ENCODE measurements at regions not wholly inside any gene's neighbourhood (a gene's known extent, or its start where the extent isn't known, plus 50 kb on each side); places are given as distances from the start of the nearest gene placed in this dataset.
"Not testable (repeated sequence)": the region's sequence is repeated elsewhere in the genome, so short reads cannot be mapped to it uniquely, and the experiment has no call there.

DNA sequence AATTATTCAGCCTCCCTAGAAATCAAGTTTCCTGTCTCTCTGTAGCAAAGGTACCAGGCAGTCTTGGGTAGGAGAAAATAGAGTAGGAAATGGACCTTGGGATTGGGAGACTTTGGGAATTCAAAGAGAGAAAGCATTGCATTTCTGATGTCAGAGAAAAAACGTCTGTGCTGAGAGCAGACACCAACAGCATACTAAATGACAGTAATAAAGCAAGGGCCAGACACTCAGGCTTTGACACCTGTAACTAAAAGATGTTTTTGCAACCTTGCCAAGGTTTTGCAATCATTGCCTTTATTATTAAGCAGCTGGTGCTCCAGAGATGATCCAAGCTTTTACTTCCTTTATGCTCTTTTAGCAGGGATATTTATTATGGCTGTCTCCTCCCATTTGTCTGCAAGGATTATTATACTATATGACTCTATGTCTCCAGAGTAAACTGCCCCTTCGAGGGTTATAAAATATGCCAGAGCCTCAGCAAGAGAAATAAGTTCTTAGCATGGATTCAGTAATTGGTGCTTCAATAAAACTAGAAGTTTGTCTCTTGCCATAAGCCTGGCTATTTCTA lies 85.2 kb upstream of the GRAMD1B start:
- DNase-seq: no peak

DNA sequence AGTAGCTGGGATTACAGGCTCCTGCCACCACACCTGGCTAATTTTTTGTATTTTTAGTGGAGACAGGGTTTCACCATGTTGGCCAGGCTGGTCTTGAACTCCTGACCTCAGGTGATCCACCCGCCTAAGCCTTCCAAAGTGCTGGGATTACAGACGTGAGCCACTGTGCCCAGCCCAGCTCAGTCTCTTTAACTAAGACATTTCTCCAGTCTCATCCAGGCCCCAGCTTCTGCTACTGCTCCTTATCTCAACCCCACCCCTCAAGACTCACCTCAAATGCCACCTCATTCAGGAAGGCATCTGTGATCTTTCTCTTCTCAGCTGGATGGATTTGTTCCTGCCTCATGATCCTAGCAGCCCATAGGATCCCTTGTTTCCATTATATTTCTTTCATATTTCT lies 85.9 kb upstream of the GRAMD1B start:
- not testable (repeated sequence) for DNase-seq

DNA sequence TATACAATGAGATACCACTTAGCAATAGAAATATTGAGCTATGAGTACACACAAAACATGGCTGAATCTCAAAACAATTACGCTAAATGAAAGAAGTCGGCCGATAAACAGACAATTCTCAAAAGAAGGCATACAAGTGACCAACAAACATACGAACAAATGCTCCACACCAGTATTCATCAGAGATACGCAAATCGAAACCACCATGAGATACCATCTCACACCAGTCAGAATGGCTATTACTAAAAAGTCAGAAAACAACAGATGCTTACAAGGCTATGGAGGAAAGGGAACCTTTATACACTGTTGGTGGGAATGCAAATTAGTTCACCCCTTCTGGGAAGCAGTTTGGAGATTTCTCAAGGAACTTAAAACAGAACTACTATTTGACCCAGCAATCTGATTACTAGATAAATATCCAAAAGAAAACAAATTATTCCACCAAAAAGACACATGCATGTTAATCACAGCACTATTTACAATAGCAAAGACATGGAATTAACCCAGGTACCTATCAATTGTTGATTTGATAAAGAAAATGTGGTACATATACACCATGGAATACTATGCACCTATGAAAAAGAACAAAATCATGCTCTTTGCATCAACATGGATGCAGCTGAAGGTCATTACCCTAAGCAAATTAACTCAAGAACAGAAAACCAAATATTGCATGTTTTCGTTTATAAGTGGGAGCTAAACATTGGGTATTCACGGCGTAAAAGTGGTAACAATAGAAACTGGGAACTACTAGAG lies 90.9 kb upstream of the GRAMD1B start:
- DNase-seq: no peak

DNA sequence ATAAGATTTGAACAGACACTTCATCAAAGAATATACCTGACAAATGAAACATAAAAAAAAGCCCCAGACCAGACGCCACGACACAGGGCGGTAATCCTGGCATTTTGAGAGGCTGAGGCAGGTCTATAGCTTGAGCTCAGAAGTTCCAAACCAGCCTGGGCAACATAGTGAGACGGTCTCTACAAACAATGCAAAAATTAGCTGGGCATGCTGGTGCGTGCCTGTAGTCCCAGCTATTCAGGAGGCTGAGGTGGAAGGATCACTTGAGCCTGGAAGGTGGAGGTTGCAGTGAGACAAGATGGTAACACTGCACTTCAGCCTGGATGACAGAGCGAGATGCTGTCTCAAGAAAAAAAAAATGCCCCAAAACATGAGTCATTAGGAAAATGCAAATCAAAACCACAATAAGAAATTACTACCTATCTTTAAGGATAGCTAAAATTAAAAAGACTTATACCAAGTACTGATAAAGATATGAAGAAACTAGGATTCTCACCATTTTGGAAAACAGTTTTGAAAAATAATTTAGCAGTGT lies 91.7 kb upstream of the GRAMD1B start:
- DNase-seq: no peak

DNA sequence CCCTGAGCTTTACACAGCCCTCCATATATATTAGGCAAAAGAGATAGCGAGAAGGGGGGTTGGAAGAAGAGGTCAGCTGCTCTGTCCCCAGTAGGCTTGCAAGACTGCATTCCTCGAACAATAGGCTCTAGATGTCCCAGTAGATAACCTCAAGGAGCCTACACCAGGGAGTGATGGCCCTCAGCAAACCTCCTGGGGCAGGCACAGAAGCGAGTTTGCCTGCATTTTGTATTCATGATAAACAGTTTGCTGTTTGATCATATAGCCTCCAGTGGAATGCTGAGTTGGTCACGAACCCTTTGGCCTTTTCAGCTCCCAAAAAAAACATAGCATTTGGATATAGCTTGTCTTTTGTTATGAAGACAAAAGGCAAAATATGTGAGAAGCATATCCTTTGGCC lies 95.1 kb upstream of the GRAMD1B start:
- DNase-seq: no peak

DNA sequence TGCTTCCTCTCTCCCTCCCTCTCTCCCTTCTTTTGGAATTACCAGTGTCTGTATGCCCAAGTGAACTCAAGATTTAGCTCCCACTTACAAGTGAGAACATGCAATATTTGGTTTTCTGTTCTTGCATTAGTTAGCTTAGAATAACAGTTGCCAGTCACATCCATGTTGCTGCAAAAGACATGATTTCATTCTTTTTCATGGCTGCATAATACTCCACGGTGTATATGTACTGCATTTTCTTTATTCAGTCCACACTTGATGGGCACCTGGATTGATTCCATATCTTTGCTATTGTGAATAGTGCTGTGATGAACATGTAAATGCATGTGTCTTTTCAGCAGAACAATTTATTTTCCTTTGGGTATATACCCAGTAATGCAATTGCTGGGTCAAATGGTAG lies 97.5 kb upstream of the GRAMD1B start:
- DNase-seq: not testable (repeated sequence)

DNA sequence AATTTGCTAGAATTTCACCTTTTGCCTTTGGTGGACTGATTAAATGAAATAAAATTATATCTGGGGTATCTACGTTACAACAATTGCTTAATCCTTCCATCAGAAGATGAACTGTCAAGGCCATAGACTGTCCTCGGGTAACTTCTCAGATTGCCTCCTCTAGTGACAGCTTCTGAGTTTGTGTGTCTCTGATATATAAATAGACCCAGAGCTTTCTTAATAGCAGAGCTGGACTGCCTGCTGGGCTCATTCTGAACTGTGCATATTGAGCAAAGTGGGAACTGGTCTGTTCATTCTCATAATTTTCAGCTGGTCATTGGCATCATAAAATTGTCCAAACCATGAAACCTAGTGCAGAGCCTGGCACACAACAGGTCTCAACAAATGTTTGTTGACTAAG lies 99.1 kb upstream of the GRAMD1B start:
- DNase-seq: no peak

DNA sequence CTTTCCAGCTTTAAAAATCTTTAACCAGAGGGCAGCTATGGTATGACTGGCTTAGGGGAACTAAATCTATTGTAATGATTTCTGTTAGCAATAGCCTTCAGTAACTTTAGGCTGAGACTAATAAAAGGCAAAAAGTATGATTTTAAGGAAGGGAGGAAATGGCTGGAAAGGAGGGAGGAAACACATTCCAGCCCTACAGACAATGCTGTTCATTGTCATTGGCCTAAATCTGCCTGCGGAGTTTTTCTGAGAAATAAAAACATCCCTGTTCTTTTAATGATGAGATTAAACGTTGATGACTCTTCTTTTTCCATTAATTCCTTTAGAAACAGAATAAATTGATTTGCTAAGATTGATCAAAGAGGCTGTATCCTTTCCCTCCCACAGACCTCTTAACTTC lies 99.6 kb upstream of the GRAMD1B start:
- no peak for DNase-seq

DNA sequence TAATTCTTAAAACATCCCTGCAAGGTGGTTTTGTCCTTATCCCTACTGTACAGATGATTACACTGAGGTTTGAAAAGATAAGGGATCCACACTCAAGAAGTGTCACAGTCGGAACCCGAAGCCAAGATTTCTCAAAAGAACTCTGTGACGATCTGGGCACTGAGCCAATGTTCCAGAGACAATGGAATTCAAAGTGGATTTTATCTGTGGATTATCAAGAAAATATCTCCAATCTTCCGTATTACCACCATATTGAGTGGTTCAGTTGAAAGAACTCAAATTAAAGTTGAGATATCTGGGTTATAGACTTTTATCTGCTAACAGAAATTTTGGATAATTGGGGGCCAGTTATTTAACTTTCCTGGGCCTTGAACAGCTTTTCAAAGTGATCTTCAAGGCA lies 100.0 kb upstream of the GRAMD1B start:
- peak in 1 of 51 donors; percentile 4 for DNase-seq

DNA sequence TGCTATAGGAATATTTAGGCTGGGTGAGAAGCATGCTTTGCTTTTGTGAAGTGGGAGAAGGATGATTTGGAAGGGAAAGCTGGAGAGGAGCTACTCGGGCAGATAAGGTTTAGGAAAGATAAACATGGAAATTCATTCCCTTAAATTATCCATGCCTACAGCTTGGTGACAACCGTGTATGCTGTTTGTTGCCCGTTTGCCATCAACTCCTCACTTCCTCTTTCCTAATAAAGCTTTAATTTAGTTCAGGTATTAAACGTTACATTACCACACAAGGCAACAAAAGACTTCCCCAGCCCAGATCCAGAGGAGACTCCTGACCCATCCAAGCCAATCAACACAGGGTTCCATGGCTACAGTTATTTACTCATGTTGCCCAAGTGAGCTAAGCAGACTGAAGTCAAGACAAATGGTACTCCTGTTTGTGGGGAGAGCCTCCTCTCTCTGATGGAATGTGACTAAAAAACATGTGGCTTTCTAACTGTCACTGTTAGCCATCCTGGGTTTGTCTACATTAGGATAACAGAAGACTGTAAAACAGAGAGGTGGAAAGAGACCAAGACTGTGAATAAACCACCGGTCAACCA lies 101.7 kb upstream of the GRAMD1B start:
- DNase-seq: no peak

DNA sequence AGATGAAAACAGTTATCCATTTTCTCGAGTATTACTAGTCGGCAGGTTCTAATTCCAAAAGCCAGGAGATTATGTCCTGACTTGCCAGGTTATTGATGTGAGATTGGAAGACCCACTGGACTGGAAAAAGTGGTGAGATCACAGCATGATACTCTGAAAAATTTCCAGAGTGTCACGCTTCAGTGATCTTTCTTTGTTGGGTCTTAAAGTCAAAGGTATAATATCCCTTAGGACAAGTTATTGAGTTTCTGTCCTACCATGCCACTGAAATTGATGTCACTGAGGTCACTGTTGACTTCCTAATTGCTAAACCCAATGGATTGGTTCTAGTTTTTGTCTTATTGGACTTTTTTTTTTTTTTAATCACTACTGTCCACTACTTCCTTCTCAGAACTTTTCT lies 104.5 kb upstream of the GRAMD1B start:
- DNase-seq: no peak

DNA sequence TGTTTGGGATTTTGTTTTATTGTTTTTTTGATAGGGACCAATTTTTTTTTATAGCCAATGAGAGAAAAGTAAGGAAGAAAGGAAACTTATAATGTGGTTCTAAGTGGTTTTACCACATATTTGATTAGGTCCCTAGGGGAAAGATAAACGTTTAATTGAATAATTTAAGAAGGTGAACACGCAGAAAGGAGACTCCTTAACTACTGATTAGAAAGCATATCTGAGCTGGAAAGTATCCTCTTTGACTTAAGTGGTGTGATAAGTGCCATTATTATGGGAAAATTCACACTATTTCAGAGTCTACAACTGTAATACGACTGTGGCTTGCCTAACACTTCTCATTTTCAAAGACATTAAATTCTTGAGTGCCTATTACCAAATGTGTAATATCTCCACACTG lies 106.5 kb upstream of the GRAMD1B start:
- DNase-seq: no peak

DNA sequence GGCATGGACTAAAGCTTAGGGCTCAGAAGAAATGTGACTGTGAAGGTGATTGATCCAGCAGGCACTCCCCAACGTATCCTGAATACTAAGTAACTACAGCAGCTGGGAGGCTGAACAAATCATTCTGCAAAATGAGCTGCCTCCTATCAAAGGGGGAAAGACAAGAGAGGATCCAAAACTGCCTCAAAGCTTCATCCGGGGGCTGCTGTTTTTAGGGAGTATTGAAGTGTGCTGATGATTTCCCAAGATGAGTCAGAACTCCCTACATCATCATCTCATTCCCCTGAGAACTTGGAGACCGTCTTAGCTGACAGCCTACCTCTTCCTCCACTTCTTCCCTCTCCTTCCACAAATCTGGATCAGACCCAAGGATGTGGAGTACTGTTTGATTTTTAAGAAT lies 108.4 kb upstream of the GRAMD1B start:
- DNase-seq: peak in 1 of 51 donors; percentile 37

DNA sequence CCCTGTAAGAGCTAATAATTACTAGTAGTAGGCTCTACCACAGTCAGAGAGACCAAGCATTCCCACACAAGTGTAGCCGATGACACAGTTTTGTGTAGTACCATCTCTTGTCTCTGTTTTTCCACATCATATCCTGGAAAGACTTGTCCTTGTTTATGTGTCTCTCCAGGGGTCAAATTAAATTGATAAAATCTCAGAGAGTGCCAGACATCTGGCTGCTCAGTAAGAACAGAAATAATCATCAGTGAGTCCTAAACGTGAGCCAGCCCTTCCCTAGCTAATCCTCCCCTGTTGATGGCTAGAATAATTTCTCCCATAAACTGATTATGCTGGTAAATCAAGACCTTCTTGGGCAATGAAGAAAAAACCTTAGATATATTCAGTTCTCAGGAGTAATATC lies 111.4 kb upstream of the GRAMD1B start:
- DNase-seq: no peak

DNA sequence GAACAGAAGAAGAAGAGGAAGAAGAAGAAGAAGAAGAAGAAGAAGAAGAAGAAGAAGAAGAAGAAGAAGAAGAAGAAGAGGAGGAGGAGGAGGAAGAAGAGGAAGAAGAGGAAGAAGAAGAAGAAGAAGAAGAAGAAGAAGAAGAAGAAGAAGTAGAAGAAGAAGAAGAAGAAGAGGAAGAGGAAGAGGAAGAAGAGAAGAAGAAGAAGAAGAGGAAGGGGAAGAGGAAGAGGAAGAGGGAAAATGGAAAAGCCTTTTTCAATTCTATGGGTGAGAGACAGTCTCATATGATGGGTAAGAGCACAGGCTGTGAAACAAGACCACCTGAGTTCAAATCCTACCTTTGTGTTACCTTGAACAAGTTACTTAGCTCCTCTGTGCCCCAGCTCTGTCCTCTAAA lies 111.9 kb upstream of the GRAMD1B start:
- DNase-seq: not testable (repeated sequence)

DNA sequence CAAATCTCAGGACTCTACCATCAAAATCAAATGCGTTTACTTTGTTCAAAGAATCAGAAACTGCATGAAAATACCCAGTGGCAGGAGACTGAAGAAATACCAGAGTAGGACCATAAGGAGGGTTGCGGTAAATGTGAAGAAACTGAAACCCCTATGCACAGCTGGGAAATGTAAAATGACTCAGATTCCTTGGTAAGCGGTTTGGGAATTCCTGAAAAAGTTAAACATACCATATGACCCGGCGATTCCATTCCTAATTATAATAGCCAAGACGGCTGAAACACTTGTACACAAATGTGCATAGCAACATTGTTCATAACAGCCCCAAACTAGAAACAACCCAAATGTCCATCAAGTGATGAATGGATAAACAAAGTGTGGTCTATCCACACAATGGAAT lies 114.1 kb upstream of the GRAMD1B start:
- DNase-seq: no peak

DNA sequence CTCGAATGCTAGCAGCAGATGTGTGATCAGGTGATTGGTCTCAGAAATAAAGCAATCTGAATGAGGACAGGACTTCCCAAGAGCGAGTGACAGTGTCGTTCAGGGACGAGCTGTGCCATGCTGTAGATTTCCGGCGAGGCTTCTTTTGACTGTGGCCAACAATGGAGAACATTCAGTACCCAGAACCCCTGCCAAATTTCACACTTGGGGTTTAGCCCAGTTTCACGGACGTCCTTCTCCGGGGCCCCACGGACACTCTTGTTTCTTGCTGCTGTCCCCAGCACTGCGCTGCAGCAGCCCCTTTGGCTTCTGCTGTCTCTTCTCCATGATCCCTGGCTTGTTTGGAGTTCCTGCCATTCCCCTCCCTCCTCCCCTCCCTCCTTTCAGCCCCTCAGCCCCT lies 115.1 kb upstream of the GRAMD1B start:
- peak in 7 of 51 donors; percentile 3 to 26 (median 23) for DNase-seq

DNA sequence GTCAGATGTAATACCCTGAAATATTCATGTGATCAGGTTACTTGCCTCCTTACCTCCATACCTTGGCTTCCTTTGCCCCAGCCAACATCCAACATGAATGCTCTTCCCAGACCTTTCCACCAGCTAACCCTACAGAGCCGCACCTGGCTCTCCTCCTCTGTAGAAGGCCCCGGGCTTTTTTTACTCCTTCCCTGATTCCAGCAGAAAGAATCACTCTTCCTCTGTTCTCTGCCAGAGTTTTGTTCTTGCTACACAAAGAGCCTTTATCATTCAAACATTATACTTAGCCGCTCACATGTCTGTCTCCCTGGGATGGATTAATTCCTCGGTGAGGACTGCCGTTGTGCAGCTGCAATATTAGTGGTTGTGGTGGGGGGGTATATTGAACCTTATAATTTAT lies 116.8 kb upstream of the GRAMD1B start:
- DNase-seq: peak in 1 of 51 donors; percentile 4

DNA sequence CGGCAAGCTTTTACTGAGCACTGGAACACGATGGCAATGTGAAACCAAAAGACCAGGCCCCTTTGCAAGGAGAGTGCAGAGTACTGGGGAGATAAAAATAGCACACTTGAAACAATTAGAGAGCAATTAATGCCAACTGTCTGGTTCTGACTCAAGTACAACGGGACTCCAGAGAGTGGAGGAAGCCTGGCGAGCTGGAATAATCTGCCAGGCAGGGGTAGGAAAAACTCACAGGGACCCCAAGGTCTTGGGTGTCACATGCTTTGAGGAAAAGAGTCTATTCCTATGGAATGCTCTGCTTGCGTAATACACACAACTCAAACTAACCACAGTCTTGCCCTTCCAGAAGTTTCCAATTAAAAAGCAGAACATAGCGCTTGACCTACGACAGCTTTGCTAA lies 113.0 kb upstream of the CLMP start:
- peak in 1 of 51 donors; percentile 31 for DNase-seq

DNA sequence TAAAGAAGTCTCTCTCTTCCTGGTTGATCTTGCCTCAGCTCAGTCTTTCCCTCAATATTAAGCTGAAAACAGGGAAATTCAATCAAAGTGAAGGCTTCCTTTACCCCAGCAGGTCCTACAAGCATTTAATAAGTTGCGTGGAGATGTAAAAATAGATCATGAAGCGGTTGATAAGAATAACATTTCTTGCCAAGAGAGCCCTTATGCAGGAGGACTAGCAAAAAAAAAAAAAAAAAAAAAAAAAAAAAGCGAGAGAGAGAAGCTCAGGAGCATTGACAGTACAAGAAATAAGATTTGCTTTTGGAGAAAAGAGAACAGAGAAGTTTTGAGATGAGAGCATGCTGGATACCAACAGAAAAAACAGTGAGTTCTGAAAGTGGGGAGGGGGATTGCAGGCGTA lies 112.2 kb upstream of the CLMP start:
- DNase-seq: no peak

DNA sequence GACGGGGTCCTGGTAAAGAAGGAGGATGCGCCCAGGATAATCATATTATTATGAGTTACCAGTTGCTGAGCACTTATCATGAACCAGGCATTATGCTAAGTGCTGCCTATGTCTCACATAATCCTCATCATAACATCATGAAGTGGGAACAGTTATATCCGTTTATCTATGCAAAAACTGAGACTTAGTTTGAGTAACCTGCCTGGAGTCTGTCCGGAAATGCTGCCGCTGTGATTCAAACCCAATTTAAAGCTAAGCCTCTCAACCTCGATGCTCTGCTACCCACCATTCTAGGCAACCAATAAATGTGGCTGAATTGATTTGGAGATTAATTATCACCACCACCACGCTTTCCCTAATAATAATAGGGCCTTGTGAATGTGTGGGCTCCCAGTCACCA lies 111.5 kb upstream of the CLMP start:
- DNase-seq: no peak

DNA sequence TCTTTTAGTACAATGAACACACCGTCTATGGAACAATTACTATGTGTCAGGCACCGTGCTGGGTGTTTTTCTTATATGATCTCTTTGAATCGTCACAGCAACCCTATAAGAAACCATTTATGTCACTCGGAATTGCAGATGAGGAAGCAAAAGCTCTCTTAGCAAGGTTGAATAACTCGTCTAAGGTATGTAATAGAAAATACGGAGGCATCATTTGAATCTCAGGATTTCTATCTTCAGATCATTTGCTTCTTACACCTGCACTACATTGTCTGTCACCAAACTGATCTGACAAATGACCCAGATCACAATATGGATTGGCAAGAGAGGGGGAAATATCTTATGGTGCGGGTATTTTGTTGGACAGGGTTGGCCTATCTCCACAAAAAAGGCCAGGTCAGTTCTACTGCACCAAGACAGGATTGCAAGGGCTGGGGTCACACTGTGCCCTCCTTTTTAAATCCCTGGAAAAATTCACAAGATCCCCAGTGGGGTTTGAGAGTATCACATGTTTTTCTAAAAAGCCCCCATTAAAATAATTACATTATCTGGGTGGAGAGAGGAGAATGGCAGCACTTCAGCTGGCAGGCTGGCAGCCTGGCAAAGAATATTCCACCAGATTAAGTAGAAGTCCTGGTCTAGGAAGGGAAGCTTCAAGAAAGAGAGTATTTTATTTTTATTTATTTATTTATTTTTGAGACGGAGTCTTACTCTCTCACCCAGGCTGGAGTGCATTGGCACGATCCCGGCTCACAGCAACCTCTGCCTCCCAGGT lies 110.7 kb upstream of the CLMP start:
- no peak for DNase-seq

Measured in hypothalamus (tissue), 51 donors.